Endothelial cell of umbilical vein (primary cell): ENCODE measurements at regions not wholly inside any gene's neighbourhood (a gene's known extent, or its start where the extent isn't known, plus 50 kb on each side); places are given as distances from the start of the nearest gene placed in this dataset.

Source experiments
- BruUV-seq: library from RNA; stranded (reverse); fragments of 400-500 nt; replicated peaks from 2 replicates; lab custom pipeline; 2021; lab: Mats Ljungman, UMichigan
- CTCF ChIA-PET: fragments of 300-600, 350-600 bp; sonication (Branson Sonifier 250); formaldehyde crosslinking; loops from one replicate; lab custom pipeline; 2021; ENCODE audit warnings: antibody characterized with exemption, inconsistent platforms; lab: Charles Lee
- POLR2A ChIA-PET: fragments of 300-600, 350-600 bp; sonication (Branson Sonifier 250); formaldehyde crosslinking; loops from one replicate; lab custom pipeline; 2021; ENCODE audit warnings: antibody characterized with exemption, inconsistent platforms; lab: Charles Lee
- DNase-seq: peaks from one replicate; pipeline ENCODE4 v3.0.0-alpha.2; 2011; ENCODE audit warnings: low read depth, low spot score
- FAIRE-seq: peaks from 2 replicates; lab custom pipeline; 2011; peaks lifted over from hg19 to GRCh38; lab: Jason Lieb, UNC
- H2AFZ ChIP-seq: 2 replicates; pipeline ENCODE4 v1.6.0; 2012; ENCODE audit warnings: low read depth, low read length, control low read depth, inconsistent platforms
- H3K27ac ChIP-seq: 2 replicates; pipeline ENCODE4 v1.5.1; 2011; ENCODE audit warnings: low read depth, mild to moderate bottlenecking, control low read depth, low read length, moderate library complexity; ENCODE audit not compliant: insufficient read depth
- H3K27me3 ChIP-seq, 2 experiments: 2 replicates each; pipeline versions ENCODE4 v1.6.0 to v1.6.1; 2011; ENCODE audit warnings: low read length in 2 of 2, mixed read lengths in 1 of 2; ENCODE audit not compliant: control insufficient read depth in 2 of 2, insufficient read depth in 2 of 2
- H3K36me3 ChIP-seq, 2 experiments: 2 replicates in 1 of 2; 3 replicates in 1 of 2; pipeline ENCODE4 v1.5.1; 2011; ENCODE audit warnings: low read length in 2 of 2, mild to moderate bottlenecking in 1 of 2, moderate library complexity in 1 of 2; ENCODE audit not compliant: control insufficient read depth in 2 of 2, insufficient read depth in 2 of 2; ENCODE audit errors: extremely low read depth in 1 of 2
- H3K4me1 ChIP-seq: 3 replicates; pipeline ENCODE4 v1.5.1; 2011; ENCODE audit warnings: mild to moderate bottlenecking, low read length; ENCODE audit not compliant: control insufficient read depth, insufficient read depth; ENCODE audit errors: extremely low read depth
- H3K4me2 ChIP-seq: 2 replicates; pipeline ENCODE4 v1.6.1; 2011; ENCODE audit warnings: low read length, control low read depth, mixed read lengths; ENCODE audit not compliant: insufficient read depth
- H3K4me3 ChIP-seq, 3 experiments: fragments of 200-600 bp in 1 of 3; sonication (generic), shearing (Covaris generic) in 1 of 3; replicated peaks in 1 of 3; 2 replicates each; pipeline ENCODE4 v1.5.1; 2011 to 2016; ENCODE audit warnings: control low read depth in 3 of 3, low read length in 3 of 3, mild to moderate bottlenecking in 2 of 3, inconsistent platforms in 1 of 3, low read depth in 1 of 3, moderate library complexity in 1 of 3; ENCODE audit not compliant: insufficient read depth in 1 of 3
- H3K79me2 ChIP-seq: 2 replicates; pipeline ENCODE4 v1.6.0; 2012; ENCODE audit warnings: low read length, inconsistent platforms; ENCODE audit not compliant: control insufficient read depth, insufficient read depth
- H3K9ac ChIP-seq: replicated peaks from 2 replicates; pipeline ENCODE3; 2011; ENCODE audit warnings: low read length, control low read depth; ENCODE audit not compliant: insufficient read depth; ENCODE audit errors: extremely low read depth
- H3K9me1 ChIP-seq: replicated peaks from 3 replicates; pipeline ENCODE4 v1.6.0; 2011; ENCODE audit warnings: mild to moderate bottlenecking, low read length; ENCODE audit not compliant: control insufficient read depth, insufficient read depth; ENCODE audit errors: extremely low read depth
- H3K9me3 ChIP-seq: replicated peaks from 2 replicates; pipeline ENCODE4 v1.5.1; 2012; ENCODE audit warnings: low read length, inconsistent platforms; ENCODE audit not compliant: control insufficient read depth, insufficient read depth
- H4K20me1 ChIP-seq: replicated peaks from 2 replicates; pipeline ENCODE3; 2011; ENCODE audit warnings: mild to moderate bottlenecking, low read length; ENCODE audit not compliant: control insufficient read depth, insufficient read depth; ENCODE audit errors: extremely low read depth
- CTCF ChIP-seq, 2 donors: IDR thresholded peaks; 1 replicate in 1 of 2; 2 replicates in 1 of 2; pipeline ENCODE4 v1.5.1; 2011; ENCODE audit warnings: low read length in 2 of 2, mild to moderate bottlenecking in 2 of 2, moderate library complexity in 2 of 2, control low read depth in 1 of 2, inconsistent platforms in 1 of 2, low read depth in 1 of 2; ENCODE audit not compliant: insufficient read depth in 1 of 2; ENCODE audit errors: extremely low read depth in 1 of 2
- EZH2 ChIP-seq: IDR thresholded peaks from 2 replicates; pipeline ENCODE4 v1.6.1; 2012; ENCODE audit warnings: borderline replicate concordance, low read depth, mild to moderate bottlenecking, moderate library complexity, low read length, inconsistent platforms; ENCODE audit not compliant: severe bottlenecking
- FOS ChIP-seq: IDR thresholded peaks from 2 replicates; pipeline ENCODE4 v1.6.1; 2011; ENCODE audit warnings: mild to moderate bottlenecking, low read length, moderate library complexity, borderline replicate concordance; ENCODE audit not compliant: insufficient read depth
- GATA2 ChIP-seq: IDR thresholded peaks from 2 replicates; pipeline ENCODE4 v1.7.0; 2011; ENCODE audit warnings: low read depth, mild to moderate bottlenecking, moderate library complexity, mixed read lengths, low read length; ENCODE audit not compliant: insufficient read length, insufficient read depth
- JUN ChIP-seq: IDR thresholded peaks from 2 replicates; pipeline ENCODE4 v1.6.1; 2011; ENCODE audit warnings: borderline replicate concordance, low read depth; ENCODE audit not compliant: insufficient read length, insufficient read depth
- MYC ChIP-seq: IDR thresholded peaks from one replicate; pipeline ENCODE4 v1.6.1; 2011; ENCODE audit warnings: mild to moderate bottlenecking, low read depth, low read length
- POLR2A ChIP-seq: IDR thresholded peaks from 2 replicates; pipeline ENCODE4 v1.6.1; 2012; ENCODE audit warnings: low read depth, mild to moderate bottlenecking, control low read depth, low read length
- POLR2AphosphoS5 ChIP-seq: IDR thresholded peaks from 2 replicates; pipeline ENCODE4 v1.6.1; 2012; ENCODE audit warnings: low read depth, mild to moderate bottlenecking, control low read depth, low read length, moderate library complexity; ENCODE audit not compliant: insufficient read depth
- dilution Hi-C: fragments of 300-500 bp; cut with MboI; formaldehyde crosslinking; loops from one replicate; pipeline ENCODE4 v1.15.0; 2019; ENCODE audit warnings: low sequenced_read_pairs; ENCODE audit not compliant: extremely low pct_ligation_motif_present
- intact Hi-C: fragments of 100-400 bp; cut with micrococcal nuclease; formaldehyde crosslinking; loops from one replicate; pipeline ENCODE4 v1.10.0; 2022

DNA sequence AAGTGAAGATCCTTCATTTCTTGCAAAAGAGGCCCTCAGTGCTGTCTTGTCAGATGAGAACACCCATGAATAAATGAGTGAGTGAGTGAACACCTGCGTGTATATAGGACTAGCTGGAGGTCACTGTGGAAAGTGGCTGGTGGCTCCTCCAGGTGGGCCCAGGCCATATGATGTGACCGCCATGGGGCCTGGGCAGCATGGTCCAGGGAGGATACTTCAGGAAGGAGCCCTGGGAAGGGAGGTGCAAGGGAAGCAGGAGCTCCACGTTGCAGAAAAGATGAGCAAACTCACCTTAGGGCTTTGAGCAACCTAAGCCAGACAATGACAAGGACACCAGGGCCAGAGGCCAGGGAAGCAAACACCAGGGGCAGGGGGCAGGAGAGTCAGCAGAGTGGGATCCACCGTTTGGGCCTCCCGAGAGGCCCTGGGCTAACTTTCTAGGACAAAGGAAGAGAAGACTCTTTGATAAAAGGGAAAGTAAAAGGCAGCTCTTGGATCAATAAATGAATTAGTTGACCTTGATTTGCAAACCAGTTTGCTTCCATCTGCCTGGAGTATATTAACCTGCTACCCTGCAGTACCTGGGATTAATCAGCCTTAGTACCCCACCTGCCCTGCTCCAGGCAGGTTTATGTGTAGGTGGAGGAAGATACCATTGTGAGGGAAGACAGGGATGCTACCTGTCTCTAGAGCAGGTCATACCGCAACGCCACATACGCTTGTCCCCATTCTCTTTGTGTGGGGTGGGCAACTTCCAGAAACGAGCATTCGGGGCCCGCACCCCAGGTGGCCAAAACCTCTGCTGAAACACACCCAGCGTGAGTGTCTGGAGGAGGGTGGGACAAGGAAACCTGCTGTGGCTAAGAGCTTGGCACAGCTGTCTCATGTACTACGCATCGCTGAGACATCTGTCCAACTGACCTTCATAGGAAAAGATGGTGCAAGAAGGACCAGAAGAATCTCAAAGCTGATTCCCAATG, 51.4 kb upstream of the OLFM1 start:
- POLR2A ChIA-PET: no interaction called here
- Histone ChIP-seq H3K27ac (no peak overlapping the region), H3K27me3 (no peaks in the 10 kb centered on the region), H3K9ac (no peak overlapping the region), H2AFZ (no peak overlapping the region), H3K4me3 (no peak overlapping the region), H3K4me2 (no peak overlapping the region), H4K20me1 (no peaks in the 10 kb centered on the region), H3K9me1 (no peaks in the 10 kb centered on the region), H3K9me3 (no peaks in the 10 kb centered on the region), H3K79me2 (no peaks in the 10 kb centered on the region), H3K36me3 (no peaks in the 10 kb centered on the region), H3K4me1 (no peaks in the 10 kb centered on the region)
- CTCF ChIA-PET: no interaction called here
- FAIRE-seq: no peak
- intact Hi-C loops: no loop called here
- no TSS peak for BruUV-seq
- dilution Hi-C loops: no loop called here
- TF ChIP-seq JUN (no peak), EZH2 (no peak), MYC (no peak), CTCF (IDR thresholded peaks at IDR 0.05; ENCODE audit: extremely low read depth in 1 of 2, insufficient read depth in 1 of 2, low read depth in 1 of 2, low read length in 2 of 2) (no peak), GATA2 (no peak), POLR2A (no peak), POLR2AphosphoS5 (no peak), FOS (no peak)
- DNase-seq: no peak
